ENCODE measurements at regions not wholly inside any gene's neighbourhood (a gene's known extent, or its start where the extent isn't known, plus 50 kb on each side); places are given as distances from the start of the nearest gene placed in this dataset.

- Mint-ChIP-seq H3K9me3 (no peaks in the 10 kb centered on the region), H3K4me3 (no peak overlapping the region), H3K27ac (no peak overlapping the region), H3K36me3 (no peaks in the 10 kb centered on the region), H3K4me1 (ENCODE audit: unreplicated experiment) (peaks cover 20% of the 10 kb centered on the region), H3K27me3 (no peaks in the 10 kb centered on the region)
- TF ChIP-seq, protein P1, sequence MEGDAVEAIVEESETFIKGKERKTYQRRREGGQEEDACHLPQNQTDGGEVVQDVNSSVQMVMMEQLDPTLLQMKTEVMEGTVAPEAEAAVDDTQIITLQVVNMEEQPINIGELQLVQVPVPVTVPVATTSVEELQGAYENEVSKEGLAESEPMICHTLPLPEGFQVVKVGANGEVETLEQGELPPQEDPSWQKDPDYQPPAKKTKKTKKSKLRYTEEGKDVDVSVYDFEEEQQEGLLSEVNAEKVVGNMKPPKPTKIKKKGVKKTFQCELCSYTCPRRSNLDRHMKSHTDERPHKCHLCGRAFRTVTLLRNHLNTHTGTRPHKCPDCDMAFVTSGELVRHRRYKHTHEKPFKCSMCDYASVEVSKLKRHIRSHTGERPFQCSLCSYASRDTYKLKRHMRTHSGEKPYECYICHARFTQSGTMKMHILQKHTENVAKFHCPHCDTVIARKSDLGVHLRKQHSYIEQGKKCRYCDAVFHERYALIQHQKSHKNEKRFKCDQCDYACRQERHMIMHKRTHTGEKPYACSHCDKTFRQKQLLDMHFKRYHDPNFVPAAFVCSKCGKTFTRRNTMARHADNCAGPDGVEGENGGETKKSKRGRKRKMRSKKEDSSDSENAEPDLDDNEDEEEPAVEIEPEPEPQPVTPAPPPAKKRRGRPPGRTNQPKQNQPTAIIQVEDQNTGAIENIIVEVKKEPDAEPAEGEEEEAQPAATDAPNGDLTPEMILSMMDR (conservative IDR thresholded peaks at IDR 0.05) = no peak
- no peak for DNase-seq (ENCODE audit: extremely low spot score, unreplicated experiment)
These were observed 130.5 kb downstream of the HFE start for GRCh38 chr6:26217714-26218075.

GRCh38 chr6:26218824-26219223 lies 131.6 kb downstream of the HFE start:
- Mint-ChIP-seq H3K4me1 (ENCODE audit: unreplicated experiment) (peaks cover 26% of the 10 kb centered on the region), H3K9me3 (no peaks in the 10 kb centered on the region), H3K4me3 (peak overlapping the region; percentile 45), H3K27me3 (no peaks in the 10 kb centered on the region), H3K36me3 (no peaks in the 10 kb centered on the region), H3K27ac (no peak overlapping the region)
- DNase-seq (ENCODE audit: extremely low spot score, unreplicated experiment) = no peak
- TF ChIP-seq, protein P1 (conservative IDR thresholded peaks at IDR 0.05) = no peak

DNA sequence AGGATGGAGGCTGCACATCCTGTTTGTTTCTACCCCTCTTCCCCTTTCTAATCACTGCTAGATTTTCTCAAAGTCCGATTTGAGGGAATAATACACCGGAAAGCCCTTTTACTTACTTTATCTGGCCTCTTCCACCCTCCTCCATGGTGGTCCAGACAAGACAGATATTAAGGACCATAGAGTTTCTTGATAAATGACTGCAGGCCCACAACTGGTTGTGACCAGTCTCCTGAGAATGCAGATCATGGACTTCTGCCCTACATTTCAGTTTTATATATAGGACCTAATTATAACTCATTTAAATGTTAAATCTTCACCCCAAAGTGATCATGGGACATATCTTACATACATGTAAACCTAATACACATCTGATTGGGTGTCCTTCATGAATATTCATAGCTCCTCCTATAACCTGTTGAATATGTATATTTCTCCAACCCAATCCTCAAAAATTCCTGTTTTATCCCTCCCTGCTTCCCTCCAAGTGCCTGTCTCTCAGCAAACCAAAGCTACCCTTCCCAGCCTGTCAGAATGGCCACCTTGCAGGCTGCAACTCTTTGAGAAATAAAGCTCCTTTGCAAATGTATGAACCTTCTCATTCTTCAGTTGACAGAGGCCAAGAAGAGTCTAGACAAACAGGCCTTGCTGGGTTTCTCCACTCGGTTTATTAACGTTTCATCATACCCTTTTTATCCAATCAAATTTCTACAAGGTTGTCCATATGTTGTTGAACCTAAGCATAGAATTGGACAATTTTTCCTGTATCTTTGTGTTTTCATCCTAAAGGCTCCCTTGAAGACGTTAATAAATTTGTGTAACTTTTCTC lies 133.1 kb downstream of the HFE start:
- Mint-ChIP-seq H3K4me3 (peak overlapping the region; percentile 74), H3K36me3 (no peaks in the 10 kb centered on the region), H3K4me1 (ENCODE audit: unreplicated experiment) (peaks cover 26% of the 10 kb centered on the region), H3K27me3 (no peaks in the 10 kb centered on the region), H3K27ac (peak overlapping the region; percentile 89), H3K9me3 (no peaks in the 10 kb centered on the region)
- no peak for DNase-seq (ENCODE audit: extremely low spot score, unreplicated experiment)
- TF ChIP-seq, protein P1 (conservative IDR thresholded peaks at IDR 0.05) = no peak

- no peaks in the 10 kb centered on the region for H3K27me3 Mint-ChIP-seq
- H3K36me3 Mint-ChIP-seq = no peaks in the 10 kb centered on the region
- TF ChIP-seq, protein P1 (conservative IDR thresholded peaks at IDR 0.05) = no peak
- no peak overlapping the region for H3K27ac Mint-ChIP-seq
- H3K9me3 Mint-ChIP-seq = no peaks in the 10 kb centered on the region
- DNase-seq (ENCODE audit: extremely low spot score, unreplicated experiment) = no peak
- peaks cover 26% of the 10 kb centered on the region for H3K4me1 Mint-ChIP-seq (ENCODE audit: unreplicated experiment)
- H3K4me3 Mint-ChIP-seq = no peak overlapping the region
These were observed 134.0 kb downstream of the HFE start for GRCh38 chr6:26221186-26221585.

- no peaks in the 10 kb centered on the region for H3K27me3 Mint-ChIP-seq
- peaks cover 34% of the 10 kb centered on the region for H3K4me1 Mint-ChIP-seq (ENCODE audit: unreplicated experiment)
- TF ChIP-seq, protein P1 (conservative IDR thresholded peaks at IDR 0.05) = no peak
These were observed 135.3 kb downstream of the HFE start for GRCh38 chr6:26222571-26222970.

More at GRCh38 chr6:26222571-26222970, 135.3 kb downstream of the HFE start:
- Mint-ChIP-seq H3K9me3 (no peaks in the 10 kb centered on the region), H3K27ac (no peak overlapping the region), H3K4me3 (no peak overlapping the region), H3K36me3 (no peaks in the 10 kb centered on the region)
- no peak for DNase-seq (ENCODE audit: extremely low spot score, unreplicated experiment)

Data from type B pancreatic cell (in vitro differentiated cells).